Liver (tissue), 8 donors: ENCODE measurements at regions not wholly inside any gene's neighbourhood (a gene's known extent, or its start where the extent isn't known, plus 50 kb on each side); places are given as distances from the start of the nearest gene placed in this dataset.

Experiments used
- DNase-seq: peaks from one replicate; pipeline ENCODE4 v3.0.0-alpha.2; 2017; ENCODE audit warnings: low spot score
- H3K27ac ChIP-seq, 2 donors: one replicate each; pipeline ENCODE4 v1.7.0; 2013; ENCODE audit warnings: inconsistent platforms in 2 of 2, low read length in 2 of 2, control low read depth in 1 of 2, low read depth in 1 of 2, mild to moderate bottlenecking in 1 of 2
- H3K27me3 ChIP-seq, 4 donors: one replicate each; pipeline versions ENCODE4 v1.6.1 to v1.7.0; 2013; ENCODE audit warnings: low read length in 3 of 4, inconsistent platforms in 1 of 4, mild to moderate bottlenecking in 1 of 4, moderate library complexity in 1 of 4; ENCODE audit not compliant: control insufficient read depth in 4 of 4, insufficient read depth in 4 of 4
- H3K36me3 ChIP-seq, 4 donors: one replicate each; pipeline versions ENCODE4 v1.6.1 to v1.7.0; 2013; ENCODE audit warnings: low read length in 3 of 4, mild to moderate bottlenecking in 3 of 4, low read depth in 1 of 4, moderate library complexity in 1 of 4; ENCODE audit not compliant: control insufficient read depth in 4 of 4, insufficient read depth in 3 of 4
- H3K4me1 ChIP-seq, 4 donors: one replicate each; pipeline versions ENCODE4 v1.6.1 to v1.7.0; 2013; ENCODE audit warnings: low read length in 3 of 4, mild to moderate bottlenecking in 3 of 4, moderate library complexity in 1 of 4; ENCODE audit not compliant: control insufficient read depth in 4 of 4, insufficient read depth in 4 of 4
- H3K4me3 ChIP-seq, 3 donors: one replicate each; pipeline versions ENCODE4 v1.6.1 to v1.7.0; 2013; ENCODE audit warnings: low read length in 3 of 3, control low read depth in 1 of 3, low read depth in 1 of 3, mild to moderate bottlenecking in 1 of 3
- H3K9ac ChIP-seq, 2 donors: one replicate each; pipeline ENCODE4 v1.7.0; 2013; ENCODE audit warnings: low read length in 2 of 2, mild to moderate bottlenecking in 2 of 2, moderate library complexity in 2 of 2, control low read depth in 1 of 2, low read depth in 1 of 2
- H3K9me3 ChIP-seq, 4 donors: one replicate each; pipeline versions ENCODE4 v1.6.1 to v1.7.0; 2013; ENCODE audit warnings: low read length in 3 of 4; ENCODE audit not compliant: control insufficient read depth in 4 of 4
- ATF3 ChIP-seq: IDR thresholded peaks from 2 replicates; pipeline ENCODE4 v1.6.1; 2016; ENCODE audit warnings: antibody characterized with exemption
- EGR1 ChIP-seq, 2 donors: IDR thresholded peaks; 2 replicates each; pipeline ENCODE4 v1.6.1; 2016 to 2018; ENCODE audit warnings: antibody characterized with exemption in 2 of 2, low read depth in 2 of 2
- FOXA1 ChIP-seq: IDR thresholded peaks from 2 replicates; pipeline ENCODE4 v1.6.1; 2016; ENCODE audit warnings: antibody characterized with exemption
- FOXA2 ChIP-seq: IDR thresholded peaks from 2 replicates; pipeline ENCODE4 v1.6.1; 2016; ENCODE audit warnings: antibody characterized with exemption
- HNF4A ChIP-seq, 2 donors: conservative IDR thresholded peaks; 2 replicates each; pipeline ENCODE4 v1.6.1; 2016; ENCODE audit warnings: antibody characterized with exemption in 2 of 2, mild to moderate bottlenecking in 2 of 2
- HNF4G ChIP-seq: IDR thresholded peaks from 2 replicates; pipeline ENCODE4 v1.6.1; 2016; ENCODE audit warnings: antibody characterized with exemption
- JUND ChIP-seq, 2 donors: IDR thresholded peaks; 2 replicates each; pipeline ENCODE4 v1.6.1; 2016; ENCODE audit warnings: antibody characterized with exemption in 2 of 2
- MAX ChIP-seq: IDR thresholded peaks from 2 replicates; pipeline ENCODE4 v1.6.1; 2016; ENCODE audit warnings: antibody characterized with exemption
- NR2F2 ChIP-seq: IDR thresholded peaks from 2 replicates; pipeline ENCODE4 v1.6.1; 2016; ENCODE audit warnings: antibody characterized with exemption
- RAD21 ChIP-seq, 2 donors: IDR thresholded peaks; 2 replicates each; pipeline ENCODE4 v1.6.1; 2016; ENCODE audit warnings: antibody characterized with exemption in 2 of 2, mild to moderate bottlenecking in 2 of 2
- REST ChIP-seq: IDR thresholded peaks from 2 replicates; pipeline ENCODE4 v1.6.1; 2016; ENCODE audit warnings: antibody characterized with exemption, mild to moderate bottlenecking
- RXRA ChIP-seq, 2 donors: IDR thresholded peaks; 2 replicates each; pipeline ENCODE4 v1.6.1; 2017 to 2018; ENCODE audit warnings: antibody characterized with exemption in 2 of 2, mild to moderate bottlenecking in 1 of 2
- SP1 ChIP-seq: IDR thresholded peaks from 2 replicates; pipeline ENCODE4 v1.6.1; 2018; ENCODE audit warnings: antibody characterized with exemption, mild to moderate bottlenecking
- TAF1 ChIP-seq: conservative IDR thresholded peaks from 2 replicates; pipeline ENCODE4 v1.6.1; 2016; ENCODE audit warnings: antibody characterized with exemption, mild to moderate bottlenecking
- YY1 ChIP-seq: IDR thresholded peaks from 2 replicates; pipeline ENCODE4 v1.6.1; 2016; ENCODE audit warnings: antibody characterized with exemption, mild to moderate bottlenecking
- WGBS: extraction: QIAGEN DNeasy Blood & Tissue Kit; methylation state at CpG from one replicate; pipeline ENCODE4 v1.1.7; 2013; 5-methylcytosine and 5-hydroxymethylcytosine counted together
- TF ChIP-seq, protein P1 (sequence below): fragments of 150-350 bp; IDR thresholded peaks from 2 replicates; pipeline ENCODE4 v1.5.1; 2017; ENCODE audit warnings: improper control_type of control experiment, low read depth, low read length; ENCODE audit not compliant: missing input control
- TF ChIP-seq, protein P2 (sequence below): IDR thresholded peaks from 2 replicates; pipeline ENCODE4 v1.6.1; 2016; ENCODE audit warnings: antibody characterized with exemption
- donor health status: healthy.
- donor health status: healthy.
- donor health status: healthy.
- donor health status: healthy.
- donor health status: healthy.

- H3K4me1 ChIP-seq: peaks cover 0 to 24% (median 12%) of the 10 kb centered on the region in 4 donors
- no peak overlapping the region for H3K9ac ChIP-seq
- no peaks in the 10 kb centered on the region for H3K9me3 ChIP-seq
- 94% methylated on average over 6 of the region's 6 CpGs for WGBS
- no peak overlapping the region for H3K4me3 ChIP-seq
- no peaks in the 10 kb centered on the region for H3K36me3 ChIP-seq
- TF ChIP-seq SP1: no peak
- TF ChIP-seq FOXA1: no peak
- no peaks in the 10 kb centered on the region for H3K27me3 ChIP-seq
- H3K27ac ChIP-seq: no peak overlapping the region
- no peak for DNase-seq
These were observed 151.9 kb downstream of the C9orf152 start for GRCh38 chr9:110056062-110056461.

DNA sequence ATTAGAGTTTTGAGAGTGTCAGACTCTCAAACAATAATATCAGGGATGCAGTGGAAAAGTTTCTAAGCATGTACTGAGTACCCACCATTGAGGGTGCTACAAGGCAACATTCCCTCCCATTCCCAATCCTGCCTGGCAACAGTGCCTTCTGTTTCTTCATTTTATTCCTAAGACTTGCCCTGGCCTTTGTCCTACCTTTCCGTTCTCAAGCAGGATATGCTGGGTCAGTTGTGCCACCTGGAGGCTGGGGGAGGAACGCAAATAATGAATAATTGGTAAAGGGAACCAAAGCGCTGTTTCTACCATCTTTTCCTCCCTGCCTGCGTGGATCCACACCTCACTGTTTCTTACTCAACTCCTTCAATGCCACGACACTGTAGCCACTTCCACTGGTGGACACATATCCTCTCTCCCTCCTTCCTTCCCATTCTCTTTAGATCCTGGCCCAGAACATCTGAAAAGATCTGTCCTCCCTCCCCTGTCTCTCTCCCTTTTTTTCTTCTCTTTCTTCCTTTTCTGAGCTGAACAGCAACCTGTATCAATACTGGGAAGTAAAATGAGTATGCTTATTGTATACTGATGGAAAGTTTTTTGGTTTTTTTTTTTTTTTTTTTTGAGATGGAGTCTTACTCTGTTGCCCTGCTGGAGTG lies 149.5 kb downstream of the C9orf152 start:
- no peaks in the 10 kb centered on the region for H3K27me3 ChIP-seq
- TF ChIP-seq HNF4G (no peak), FOXA1 (no peak), RAD21 (IDR thresholded peaks at IDR 0.05) (peak; percentile 96 to 98), RXRA (IDR thresholded peaks at IDR 0.05) (peak; percentile 14 to 70), JUND (IDR thresholded peaks at IDR 0.05) (no peak), HNF4A (conservative IDR thresholded peaks at IDR 0.05) (peak; percentile 37 to 70), YY1 (no peak), ATF3 (no peak), REST (no peak), SP1 (no peak), MAX (no peak), FOXA2 (no peak), NR2F2 (no peak), TAF1 (no peak), EGR1 (IDR thresholded peaks at IDR 0.05; ENCODE audit: low read depth in 2 of 2) (no peak)
- TF ChIP-seq, protein P1, sequence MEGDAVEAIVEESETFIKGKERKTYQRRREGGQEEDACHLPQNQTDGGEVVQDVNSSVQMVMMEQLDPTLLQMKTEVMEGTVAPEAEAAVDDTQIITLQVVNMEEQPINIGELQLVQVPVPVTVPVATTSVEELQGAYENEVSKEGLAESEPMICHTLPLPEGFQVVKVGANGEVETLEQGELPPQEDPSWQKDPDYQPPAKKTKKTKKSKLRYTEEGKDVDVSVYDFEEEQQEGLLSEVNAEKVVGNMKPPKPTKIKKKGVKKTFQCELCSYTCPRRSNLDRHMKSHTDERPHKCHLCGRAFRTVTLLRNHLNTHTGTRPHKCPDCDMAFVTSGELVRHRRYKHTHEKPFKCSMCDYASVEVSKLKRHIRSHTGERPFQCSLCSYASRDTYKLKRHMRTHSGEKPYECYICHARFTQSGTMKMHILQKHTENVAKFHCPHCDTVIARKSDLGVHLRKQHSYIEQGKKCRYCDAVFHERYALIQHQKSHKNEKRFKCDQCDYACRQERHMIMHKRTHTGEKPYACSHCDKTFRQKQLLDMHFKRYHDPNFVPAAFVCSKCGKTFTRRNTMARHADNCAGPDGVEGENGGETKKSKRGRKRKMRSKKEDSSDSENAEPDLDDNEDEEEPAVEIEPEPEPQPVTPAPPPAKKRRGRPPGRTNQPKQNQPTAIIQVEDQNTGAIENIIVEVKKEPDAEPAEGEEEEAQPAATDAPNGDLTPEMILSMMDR: peak; percentile 81
- TF ChIP-seq, protein P2, sequence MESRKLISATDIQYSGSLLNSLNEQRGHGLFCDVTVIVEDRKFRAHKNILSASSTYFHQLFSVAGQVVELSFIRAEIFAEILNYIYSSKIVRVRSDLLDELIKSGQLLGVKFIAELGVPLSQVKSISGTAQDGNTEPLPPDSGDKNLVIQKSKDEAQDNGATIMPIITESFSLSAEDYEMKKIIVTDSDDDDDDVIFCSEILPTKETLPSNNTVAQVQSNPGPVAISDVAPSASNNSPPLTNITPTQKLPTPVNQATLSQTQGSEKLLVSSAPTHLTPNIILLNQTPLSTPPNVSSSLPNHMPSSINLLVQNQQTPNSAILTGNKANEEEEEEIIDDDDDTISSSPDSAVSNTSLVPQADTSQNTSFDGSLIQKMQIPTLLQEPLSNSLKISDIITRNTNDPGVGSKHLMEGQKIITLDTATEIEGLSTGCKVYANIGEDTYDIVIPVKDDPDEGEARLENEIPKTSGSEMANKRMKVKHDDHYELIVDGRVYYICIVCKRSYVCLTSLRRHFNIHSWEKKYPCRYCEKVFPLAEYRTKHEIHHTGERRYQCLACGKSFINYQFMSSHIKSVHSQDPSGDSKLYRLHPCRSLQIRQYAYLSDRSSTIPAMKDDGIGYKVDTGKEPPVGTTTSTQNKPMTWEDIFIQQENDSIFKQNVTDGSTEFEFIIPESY: no peak
- no peak overlapping the region for H3K4me3 ChIP-seq
- DNase-seq: peak; percentile 49
- no peak overlapping the region for H3K9ac ChIP-seq
- 30% methylated on average over 5 of the region's 5 CpGs for WGBS
- H3K9me3 ChIP-seq: no peaks in the 10 kb centered on the region
- no peaks in the 10 kb centered on the region for H3K36me3 ChIP-seq
- peaks cover 0 to 24% (median 12%) of the 10 kb centered on the region in 4 donors for H3K4me1 ChIP-seq
- H3K27ac ChIP-seq: no peak overlapping the region
